ENCODE measurements at regions not wholly inside any gene's neighbourhood (a gene's known extent, or its start where the extent isn't known, plus 50 kb on each side); places are given as distances from the start of the nearest gene placed in this dataset.
A peak's percentile ranks its signal among the peaks of the same experiment; 100 is the strongest.

DNA sequence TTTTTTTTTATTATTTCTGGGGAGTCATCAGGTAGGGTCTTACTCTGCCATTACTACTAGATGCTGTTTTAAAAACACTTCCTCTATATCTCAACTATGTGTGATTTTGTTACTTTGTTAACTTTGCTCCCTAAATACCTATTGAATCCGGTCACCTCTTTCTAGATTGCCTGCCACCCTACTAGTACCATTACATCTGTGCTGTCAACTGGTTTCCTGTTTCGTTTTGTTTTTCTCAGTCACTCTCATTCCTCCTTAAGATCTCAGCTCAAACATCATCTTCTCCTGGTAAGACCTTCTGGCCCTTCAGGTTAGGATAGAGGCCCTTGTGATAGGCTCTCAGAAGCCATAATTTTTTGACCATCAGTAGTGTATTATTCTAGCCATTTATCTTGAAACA lies 324.2 kb upstream of the ATP10B start:
- peak; percentile 5 for DNase-seq (ENCODE audit: low read depth, low spot score)
- ATAC-seq: no peak; the same call in 2 of the 3 replicates
- Histone ChIP-seq H3K36me3 (ENCODE audit: control insufficient read depth in 2 of 2, insufficient read depth in 2 of 2, low read length in 1 of 2) (no peaks in the 10 kb centered on the region), H3K4me1 (ENCODE audit: control insufficient read depth, insufficient read depth, low read length) (no peaks in the 10 kb centered on the region), H3K4me2 (ENCODE audit: control insufficient read depth, insufficient read depth) (no peak overlapping the region), H2AFZ (ENCODE audit: control insufficient read depth, low read depth, low read length) (no peak overlapping the region; the same call in none of the 2 replicates), H3K4me3 (no peak overlapping the region), H3K27me3 (replicated peaks in 1 of 2; ENCODE audit: control insufficient read depth in 2 of 2, insufficient read depth in 2 of 2, low read length in 1 of 2) (no peaks in the 10 kb centered on the region), H3K79me2 (ENCODE audit: control insufficient read depth, insufficient read depth, low read length) (no peaks in the 10 kb centered on the region), H4K20me1 (ENCODE audit: control insufficient read depth, insufficient read depth) (no peaks in the 10 kb centered on the region), H3K9ac (ENCODE audit: control insufficient read depth, insufficient read depth, low read length) (no peak overlapping the region), H3K27ac (ENCODE audit: control insufficient read depth, insufficient read depth) (no peak overlapping the region), H3K9me3 (replicated peaks; ENCODE audit: control insufficient read depth, insufficient read depth, low read length) (no peaks in the 10 kb centered on the region)
- ChIA-PET CTCF (no interaction called here), SMC1A (ENCODE audit: uncharacterized antibody, unreplicated experiment) (no interaction called here), POLR2A (no interaction called here), RAD21 (ENCODE audit: unreplicated experiment) (no interaction called here)
- in situ Hi-C loops (cut with MboI) (no loop called here), intact Hi-C loops (cut with micrococcal nuclease; ENCODE audit: unreplicated experiment) (no loop called here)
- TF ChIP-seq, protein P1, sequence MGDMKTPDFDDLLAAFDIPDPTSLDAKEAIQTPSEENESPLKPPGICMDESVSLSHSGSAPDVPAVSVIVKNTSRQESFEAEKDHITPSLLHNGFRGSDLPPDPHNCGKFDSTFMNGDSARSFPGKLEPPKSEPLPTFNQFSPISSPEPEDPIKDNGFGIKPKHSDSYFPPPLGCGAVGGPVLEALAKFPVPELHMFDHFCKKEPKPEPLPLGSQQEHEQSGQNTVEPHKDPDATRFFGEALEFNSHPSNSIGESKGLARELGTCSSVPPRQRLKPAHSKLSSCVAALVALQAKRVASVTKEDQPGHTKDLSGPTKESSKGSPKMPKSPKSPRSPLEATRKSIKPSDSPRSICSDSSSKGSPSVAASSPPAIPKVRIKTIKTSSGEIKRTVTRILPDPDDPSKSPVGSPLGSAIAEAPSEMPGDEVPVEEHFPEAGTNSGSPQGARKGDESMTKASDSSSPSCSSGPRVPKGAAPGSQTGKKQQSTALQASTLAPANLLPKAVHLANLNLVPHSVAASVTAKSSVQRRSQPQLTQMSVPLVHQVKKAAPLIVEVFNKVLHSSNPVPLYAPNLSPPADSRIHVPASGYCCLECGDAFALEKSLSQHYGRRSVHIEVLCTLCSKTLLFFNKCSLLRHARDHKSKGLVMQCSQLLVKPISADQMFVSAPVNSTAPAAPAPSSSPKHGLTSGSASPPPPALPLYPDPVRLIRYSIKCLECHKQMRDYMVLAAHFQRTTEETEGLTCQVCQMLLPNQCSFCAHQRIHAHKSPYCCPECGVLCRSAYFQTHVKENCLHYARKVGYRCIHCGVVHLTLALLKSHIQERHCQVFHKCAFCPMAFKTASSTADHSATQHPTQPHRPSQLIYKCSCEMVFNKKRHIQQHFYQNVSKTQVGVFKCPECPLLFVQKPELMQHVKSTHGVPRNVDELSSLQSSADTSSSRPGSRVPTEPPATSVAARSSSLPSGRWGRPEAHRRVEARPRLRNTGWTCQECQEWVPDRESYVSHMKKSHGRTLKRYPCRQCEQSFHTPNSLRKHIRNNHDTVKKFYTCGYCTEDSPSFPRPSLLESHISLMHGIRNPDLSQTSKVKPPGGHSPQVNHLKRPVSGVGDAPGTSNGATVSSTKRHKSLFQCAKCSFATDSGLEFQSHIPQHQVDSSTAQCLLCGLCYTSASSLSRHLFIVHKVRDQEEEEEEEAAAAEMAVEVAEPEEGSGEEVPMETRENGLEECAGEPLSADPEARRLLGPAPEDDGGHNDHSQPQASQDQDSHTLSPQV (IDR thresholded peaks at IDR 0.05): no peak
- no peak for TF ChIP-seq NRF1 (conservative IDR thresholded peaks at IDR 0.05; ENCODE audit: low read depth, low read length)
- no peak for TF ChIP-seq ZNF274 (IDR thresholded peaks at IDR 0.05; ENCODE audit: insufficient read depth, insufficient read length)
- TF ChIP-seq, protein P2, sequence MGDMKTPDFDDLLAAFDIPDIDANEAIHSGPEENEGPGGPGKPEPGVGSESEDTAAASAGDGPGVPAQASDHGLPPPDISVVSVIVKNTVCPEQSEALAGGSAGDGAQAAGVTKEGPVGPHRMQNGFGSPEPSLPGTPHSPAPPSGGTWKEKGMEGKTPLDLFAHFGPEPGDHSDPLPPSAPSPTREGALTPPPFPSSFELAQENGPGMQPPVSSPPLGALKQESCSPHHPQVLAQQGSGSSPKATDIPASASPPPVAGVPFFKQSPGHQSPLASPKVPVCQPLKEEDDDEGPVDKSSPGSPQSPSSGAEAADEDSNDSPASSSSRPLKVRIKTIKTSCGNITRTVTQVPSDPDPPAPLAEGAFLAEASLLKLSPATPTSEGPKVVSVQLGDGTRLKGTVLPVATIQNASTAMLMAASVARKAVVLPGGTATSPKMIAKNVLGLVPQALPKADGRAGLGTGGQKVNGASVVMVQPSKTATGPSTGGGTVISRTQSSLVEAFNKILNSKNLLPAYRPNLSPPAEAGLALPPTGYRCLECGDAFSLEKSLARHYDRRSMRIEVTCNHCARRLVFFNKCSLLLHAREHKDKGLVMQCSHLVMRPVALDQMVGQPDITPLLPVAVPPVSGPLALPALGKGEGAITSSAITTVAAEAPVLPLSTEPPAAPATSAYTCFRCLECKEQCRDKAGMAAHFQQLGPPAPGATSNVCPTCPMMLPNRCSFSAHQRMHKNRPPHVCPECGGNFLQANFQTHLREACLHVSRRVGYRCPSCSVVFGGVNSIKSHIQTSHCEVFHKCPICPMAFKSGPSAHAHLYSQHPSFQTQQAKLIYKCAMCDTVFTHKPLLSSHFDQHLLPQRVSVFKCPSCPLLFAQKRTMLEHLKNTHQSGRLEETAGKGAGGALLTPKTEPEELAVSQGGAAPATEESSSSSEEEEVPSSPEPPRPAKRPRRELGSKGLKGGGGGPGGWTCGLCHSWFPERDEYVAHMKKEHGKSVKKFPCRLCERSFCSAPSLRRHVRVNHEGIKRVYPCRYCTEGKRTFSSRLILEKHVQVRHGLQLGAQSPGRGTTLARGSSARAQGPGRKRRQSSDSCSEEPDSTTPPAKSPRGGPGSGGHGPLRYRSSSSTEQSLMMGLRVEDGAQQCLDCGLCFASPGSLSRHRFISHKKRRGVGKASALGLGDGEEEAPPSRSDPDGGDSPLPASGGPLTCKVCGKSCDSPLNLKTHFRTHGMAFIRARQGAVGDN (IDR thresholded peaks at IDR 0.05): no peak
- no peak for TF ChIP-seq STAT3 (IDR thresholded peaks at IDR 0.05; ENCODE audit: low read depth, low read length)
- no peak for TF ChIP-seq SIN3A (IDR thresholded peaks at IDR 0.05; ENCODE audit: low read depth, low read length)
- TF ChIP-seq PAX5 (IDR thresholded peaks at IDR 0.05; ENCODE audit: borderline replicate concordance, low read depth, low read length): no peak
- no peak for TF ChIP-seq CREB1 (IDR thresholded peaks at IDR 0.05; ENCODE audit: low read depth)
- TF ChIP-seq, protein P3, sequence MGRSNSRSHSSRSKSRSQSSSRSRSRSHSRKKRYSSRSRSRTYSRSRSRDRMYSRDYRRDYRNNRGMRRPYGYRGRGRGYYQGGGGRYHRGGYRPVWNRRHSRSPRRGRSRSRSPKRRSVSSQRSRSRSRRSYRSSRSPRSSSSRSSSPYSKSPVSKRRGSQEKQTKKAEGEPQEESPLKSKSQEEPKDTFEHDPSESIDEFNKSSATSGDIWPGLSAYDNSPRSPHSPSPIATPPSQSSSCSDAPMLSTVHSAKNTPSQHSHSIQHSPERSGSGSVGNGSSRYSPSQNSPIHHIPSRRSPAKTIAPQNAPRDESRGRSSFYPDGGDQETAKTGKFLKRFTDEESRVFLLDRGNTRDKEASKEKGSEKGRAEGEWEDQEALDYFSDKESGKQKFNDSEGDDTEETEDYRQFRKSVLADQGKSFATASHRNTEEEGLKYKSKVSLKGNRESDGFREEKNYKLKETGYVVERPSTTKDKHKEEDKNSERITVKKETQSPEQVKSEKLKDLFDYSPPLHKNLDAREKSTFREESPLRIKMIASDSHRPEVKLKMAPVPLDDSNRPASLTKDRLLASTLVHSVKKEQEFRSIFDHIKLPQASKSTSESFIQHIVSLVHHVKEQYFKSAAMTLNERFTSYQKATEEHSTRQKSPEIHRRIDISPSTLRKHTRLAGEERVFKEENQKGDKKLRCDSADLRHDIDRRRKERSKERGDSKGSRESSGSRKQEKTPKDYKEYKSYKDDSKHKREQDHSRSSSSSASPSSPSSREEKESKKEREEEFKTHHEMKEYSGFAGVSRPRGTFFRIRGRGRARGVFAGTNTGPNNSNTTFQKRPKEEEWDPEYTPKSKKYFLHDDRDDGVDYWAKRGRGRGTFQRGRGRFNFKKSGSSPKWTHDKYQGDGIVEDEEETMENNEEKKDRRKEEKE (IDR thresholded peaks at IDR 0.05): no peak
- no TSS peak for BruUV-seq (replicated peaks)
- no peak for FAIRE-seq
- WGBS (ENCODE audit: insufficient coverage, insufficient replicate concordance, low lambda C conversion rate, missing lambda C conversion rate): 7% methylated on average over 2 of the region's 2 CpGs

Measured in GM12878 (cell line).